ENCODE measurements at regions not wholly inside any gene's neighbourhood (a gene's known extent, or its start where the extent isn't known, plus 50 kb on each side); places are given as distances from the start of the nearest gene placed in this dataset.
"Not testable (repeated sequence)": the region's sequence is repeated elsewhere in the genome, so short reads cannot be mapped to it uniquely, and the experiment has no call there.

DNA sequence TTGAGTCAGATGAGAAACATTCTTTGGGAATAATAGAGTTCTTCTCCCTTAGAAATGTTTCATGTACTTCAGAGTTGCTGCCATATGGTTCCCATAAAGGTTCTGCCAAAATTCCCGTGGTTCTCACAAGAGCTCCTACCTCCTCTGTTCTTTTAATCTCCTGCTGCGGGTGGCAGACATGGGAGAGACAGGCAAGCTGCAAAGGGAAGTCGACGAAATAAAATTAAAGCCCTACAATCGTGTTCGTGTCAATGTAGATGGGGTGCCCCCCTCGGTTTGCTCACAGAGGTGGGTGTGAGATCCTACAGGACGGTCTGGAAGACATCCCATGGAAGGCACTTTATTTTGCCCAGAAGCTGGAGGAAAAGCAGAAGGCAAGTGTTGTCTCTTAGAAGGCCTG lies 276.0 kb downstream of the RWDD3 start:
- in situ Hi-C loops (cut with HindIII; ENCODE audit: low sequenced_read_pairs): no loop called here

DNA sequence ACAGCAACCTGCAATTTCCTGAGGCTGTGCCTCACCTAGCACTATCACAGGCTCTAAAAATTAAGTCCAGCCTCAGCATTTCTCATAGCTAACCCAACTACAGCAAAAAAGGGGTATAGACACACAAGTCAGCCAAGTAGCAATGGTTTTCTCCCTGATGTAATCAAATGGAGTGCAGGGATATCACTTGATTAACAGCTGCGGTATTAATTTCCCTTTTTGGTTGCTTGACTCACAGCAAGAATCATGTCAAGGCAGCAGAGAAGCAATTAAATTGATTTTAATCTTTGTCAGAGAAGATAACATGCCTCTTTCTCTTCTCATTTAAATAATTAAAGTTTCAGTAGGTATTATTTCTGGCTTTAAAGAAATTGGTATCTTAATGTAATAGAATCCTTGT lies 278.9 kb downstream of the RWDD3 start:
- in situ Hi-C loops (cut with HindIII; ENCODE audit: low sequenced_read_pairs): no loop called here

GRCh38 chr1:95517506-95517905 lies 283.5 kb downstream of the RWDD3 start:
- in situ Hi-C loops (cut with HindIII; ENCODE audit: low sequenced_read_pairs): no loop called here

DNA sequence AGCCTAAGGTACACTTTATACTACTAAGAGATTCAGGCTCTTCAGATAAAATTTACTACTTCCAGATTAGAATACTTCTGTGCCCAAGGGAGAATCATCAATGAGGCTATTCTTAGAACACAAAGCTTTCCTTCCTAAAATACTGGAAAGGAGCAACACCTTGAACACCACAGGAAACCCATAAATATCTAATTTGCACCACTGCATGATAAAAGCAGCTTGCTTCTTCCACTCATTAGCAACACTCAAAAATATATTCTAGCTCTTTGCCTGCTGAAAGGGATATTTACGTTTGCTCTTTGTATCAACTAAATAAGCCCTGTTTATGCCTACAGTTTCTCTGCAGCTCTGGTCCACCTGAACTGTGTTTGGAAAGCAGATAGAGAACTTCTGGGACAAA lies 284.3 kb downstream of the RWDD3 start:
- in situ Hi-C loops (cut with HindIII; ENCODE audit: low sequenced_read_pairs): no loop called here

- in situ Hi-C loops (cut with HindIII; ENCODE audit: low sequenced_read_pairs): no loop called here
These were observed 286.4 kb downstream of the RWDD3 start for GRCh38 chr1:95520390-95520789.

- in situ Hi-C loops (cut with HindIII; ENCODE audit: low sequenced_read_pairs): no loop called here
These were observed 298.3 kb downstream of the RWDD3 start for GRCh38 chr1:95532335-95532734.

GRCh38 chr1:95534985-95535384 lies 301.0 kb downstream of the RWDD3 start:
- in situ Hi-C loops (cut with HindIII; ENCODE audit: low sequenced_read_pairs): no loop called here

DNA sequence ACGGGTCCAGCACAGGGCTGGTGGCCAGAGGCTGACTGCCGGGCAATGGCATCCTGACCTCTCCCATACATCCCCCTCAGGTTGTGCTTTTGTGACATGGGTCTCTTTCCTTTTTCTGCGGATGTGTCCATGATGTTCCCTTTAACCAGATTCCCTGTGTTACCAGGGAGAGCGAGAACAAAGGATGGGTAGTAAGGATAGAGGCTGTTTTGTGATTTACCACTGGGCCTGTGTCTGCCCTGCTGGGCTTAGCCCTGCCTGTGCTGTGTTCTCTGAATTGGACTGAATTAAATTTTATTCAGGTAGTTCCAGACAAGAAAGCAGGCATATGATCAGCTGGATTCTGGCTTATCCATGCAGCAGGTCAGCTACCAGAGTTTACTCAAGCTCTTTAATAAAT lies 301.6 kb downstream of the RWDD3 start:
- in situ Hi-C loops (cut with HindIII; ENCODE audit: low sequenced_read_pairs): no loop called here

DNA sequence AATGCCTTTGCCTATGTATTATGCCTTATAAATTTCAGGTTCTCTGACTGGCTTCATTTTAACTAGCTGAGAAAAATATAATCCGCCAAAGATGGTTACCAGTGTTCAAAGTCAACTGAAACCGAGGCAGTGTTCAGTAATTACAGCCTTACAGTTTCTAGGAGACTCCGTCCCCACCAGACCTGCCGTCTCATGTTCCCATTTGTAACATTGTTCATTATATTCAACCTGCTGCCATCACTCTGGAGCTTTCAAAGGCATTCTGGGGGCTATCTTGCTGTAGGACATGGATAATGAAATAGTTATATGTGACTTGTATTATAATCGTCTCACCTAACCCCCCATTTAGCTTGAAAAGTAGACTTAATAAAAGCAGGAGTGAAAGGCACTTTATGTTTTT lies 302.5 kb downstream of the RWDD3 start:
- in situ Hi-C loops (cut with HindIII; ENCODE audit: low sequenced_read_pairs): no loop called here

DNA sequence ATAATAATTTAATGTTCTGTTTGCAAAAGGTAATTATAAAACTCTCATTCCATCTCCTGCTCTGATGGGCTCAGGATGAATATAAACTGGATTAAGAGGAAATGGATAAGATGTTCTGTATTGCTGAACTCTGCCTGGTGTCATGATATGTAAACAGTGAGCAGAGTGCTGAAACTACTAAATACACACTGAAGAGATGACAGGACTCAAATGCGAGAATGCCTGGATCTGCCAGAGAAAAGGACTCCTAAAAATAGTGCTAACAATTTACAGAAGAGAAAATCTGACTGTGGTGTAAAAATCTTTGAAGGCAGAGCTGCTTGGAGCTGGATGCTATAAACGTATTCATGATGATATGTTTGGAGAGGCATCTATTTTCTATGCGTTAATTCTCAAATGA lies 303.2 kb downstream of the RWDD3 start:
- in situ Hi-C loops (cut with HindIII; ENCODE audit: low sequenced_read_pairs): no loop called here

DNA sequence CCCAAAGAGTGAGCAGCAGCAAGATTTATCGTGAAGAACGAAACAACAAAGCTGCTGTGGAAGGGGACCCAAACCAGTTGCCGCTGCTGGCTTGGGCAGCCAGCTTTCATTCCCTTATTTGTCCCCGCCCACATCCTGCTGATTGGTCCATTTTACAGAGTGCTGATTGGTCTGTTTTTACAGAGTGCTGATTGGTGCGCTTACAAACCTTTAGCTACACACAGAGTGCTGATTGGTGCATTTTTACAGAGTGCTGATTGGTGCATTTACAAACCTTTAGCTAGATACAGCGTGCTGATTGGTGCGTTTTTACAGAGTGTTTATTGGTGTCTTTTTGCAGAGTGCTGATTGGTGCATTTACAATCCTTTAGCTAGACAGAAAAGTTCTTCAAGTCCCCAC lies 304.2 kb downstream of the RWDD3 start:
- in situ Hi-C loops (cut with HindIII; ENCODE audit: low sequenced_read_pairs): not testable (repeated sequence)

DNA sequence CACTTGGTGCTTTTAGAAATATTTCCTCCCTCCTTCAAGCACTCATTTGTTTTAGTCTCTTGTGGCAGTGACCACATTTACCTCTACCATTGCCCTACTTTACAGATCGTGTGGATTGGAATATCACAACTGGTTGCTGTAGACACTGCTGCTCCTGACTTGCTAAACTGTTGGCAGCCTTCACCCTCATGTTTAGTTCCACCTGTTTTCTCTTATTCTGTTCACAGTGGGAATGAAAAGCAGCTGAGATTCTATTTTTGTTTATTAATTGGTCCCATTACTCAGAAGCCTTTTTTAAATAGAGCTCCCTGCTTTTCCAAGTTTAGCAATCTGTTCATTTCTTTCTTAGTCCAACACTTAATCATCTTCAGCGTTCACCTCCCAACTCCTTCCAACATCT lies 308.9 kb downstream of the RWDD3 start:
- in situ Hi-C loops (cut with HindIII; ENCODE audit: low sequenced_read_pairs): no loop called here

DNA sequence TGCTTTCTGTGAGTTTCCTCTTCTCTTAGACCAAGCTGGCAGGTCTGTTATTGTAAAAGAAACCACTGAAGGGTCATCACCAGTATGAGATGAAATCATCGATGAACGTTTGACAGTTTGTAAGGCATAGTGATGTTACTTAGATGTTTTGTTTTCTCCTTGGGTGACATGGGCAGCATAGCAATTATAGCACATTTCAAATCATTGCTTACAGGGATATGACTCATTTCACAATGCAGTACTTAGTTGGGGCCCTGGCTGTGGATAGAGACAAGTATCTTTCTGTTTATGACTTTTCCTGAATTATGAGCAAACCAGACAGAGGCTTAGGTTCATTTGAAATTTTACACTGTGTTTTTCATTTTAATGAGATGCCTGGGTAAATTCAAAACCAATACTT lies 313.0 kb downstream of the RWDD3 start:
- in situ Hi-C loops (cut with HindIII; ENCODE audit: low sequenced_read_pairs): no loop called here

GRCh38 chr1:95548211-95548610 lies 314.2 kb downstream of the RWDD3 start:
- in situ Hi-C loops (cut with HindIII; ENCODE audit: low sequenced_read_pairs): no loop called here

- in situ Hi-C loops (cut with HindIII; ENCODE audit: low sequenced_read_pairs): no loop called here
These were observed 317.2 kb downstream of the RWDD3 start for GRCh38 chr1:95551201-95551600.

DNA sequence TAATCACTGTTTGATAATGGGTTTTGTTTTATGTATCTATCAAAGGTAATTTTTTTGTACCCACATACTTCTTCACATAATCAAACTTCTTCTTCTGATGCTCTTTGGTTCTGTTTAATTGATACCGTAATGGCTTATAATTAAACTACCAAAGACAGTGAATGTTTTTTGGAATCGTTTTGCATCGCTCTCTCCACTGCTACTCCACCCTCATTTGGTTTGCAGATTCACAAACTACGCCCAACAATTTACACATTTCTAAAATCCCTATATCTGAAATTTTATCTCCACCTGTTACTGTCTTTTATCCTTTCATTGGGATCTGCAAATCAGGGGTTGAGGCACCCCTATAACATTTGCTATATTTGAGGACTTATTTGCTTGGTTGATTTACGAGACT lies 319.6 kb downstream of the RWDD3 start:
- in situ Hi-C loops (cut with HindIII; ENCODE audit: low sequenced_read_pairs): no loop called here

DNA sequence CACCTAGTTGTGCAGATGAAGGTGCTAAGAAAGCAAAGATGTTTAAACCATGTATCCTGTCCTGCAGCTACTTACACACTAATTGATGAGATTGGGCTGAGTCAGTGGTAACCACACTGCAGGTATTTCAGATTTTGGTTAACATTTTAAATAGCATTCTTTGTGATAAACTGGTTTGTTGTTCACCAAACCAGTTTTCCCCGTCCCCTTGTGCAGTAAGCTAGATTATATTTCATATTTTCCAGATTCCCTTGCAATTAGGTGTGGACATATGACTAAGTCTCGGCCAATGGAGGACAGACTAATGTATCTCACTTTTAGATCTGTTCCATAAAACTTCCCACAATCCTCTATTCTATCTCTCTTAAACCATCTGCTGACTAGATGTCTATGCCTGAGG lies 320.4 kb downstream of the RWDD3 start:
- in situ Hi-C loops (cut with HindIII; ENCODE audit: low sequenced_read_pairs): no loop called here

GRCh38 chr1:95558791-95559190 lies 324.8 kb downstream of the RWDD3 start:
- in situ Hi-C loops (cut with HindIII; ENCODE audit: low sequenced_read_pairs): no loop called here

GRCh38 chr1:95561346-95561745 lies 327.3 kb downstream of the RWDD3 start:
- in situ Hi-C loops (cut with HindIII; ENCODE audit: low sequenced_read_pairs): no loop called here

- in situ Hi-C loops (cut with HindIII; ENCODE audit: low sequenced_read_pairs): no loop called here
These were observed 328.2 kb downstream of the RWDD3 start for GRCh38 chr1:95562230-95562629.

- in situ Hi-C loops (cut with HindIII; ENCODE audit: low sequenced_read_pairs): no loop called here
These were observed 338.0 kb downstream of the RWDD3 start for GRCh38 chr1:95572002-95572401.

DNA sequence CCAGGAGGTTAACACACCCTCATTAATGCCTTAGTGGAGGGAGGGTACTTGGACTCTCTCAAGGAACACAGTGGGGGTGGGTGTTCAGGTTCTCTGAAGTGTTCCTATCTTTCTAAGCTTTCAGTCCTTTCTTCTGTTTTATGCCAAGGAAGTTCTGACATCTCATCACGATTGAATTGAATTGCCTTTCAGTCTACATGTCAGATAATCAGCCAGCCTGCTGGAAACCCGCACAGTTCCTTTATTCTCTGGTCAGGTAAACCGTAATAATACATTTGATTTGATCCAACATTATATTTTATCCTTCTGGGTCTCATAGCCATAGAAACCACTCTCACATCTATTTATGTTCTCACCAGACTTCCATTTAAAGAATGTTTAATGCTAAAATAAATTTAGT lies 339.0 kb downstream of the RWDD3 start:
- in situ Hi-C loops (cut with HindIII; ENCODE audit: low sequenced_read_pairs): no loop called here

GRCh38 chr1:95575291-95575690 lies 341.3 kb downstream of the RWDD3 start:
- in situ Hi-C loops (cut with HindIII; ENCODE audit: low sequenced_read_pairs): no loop called here

DNA sequence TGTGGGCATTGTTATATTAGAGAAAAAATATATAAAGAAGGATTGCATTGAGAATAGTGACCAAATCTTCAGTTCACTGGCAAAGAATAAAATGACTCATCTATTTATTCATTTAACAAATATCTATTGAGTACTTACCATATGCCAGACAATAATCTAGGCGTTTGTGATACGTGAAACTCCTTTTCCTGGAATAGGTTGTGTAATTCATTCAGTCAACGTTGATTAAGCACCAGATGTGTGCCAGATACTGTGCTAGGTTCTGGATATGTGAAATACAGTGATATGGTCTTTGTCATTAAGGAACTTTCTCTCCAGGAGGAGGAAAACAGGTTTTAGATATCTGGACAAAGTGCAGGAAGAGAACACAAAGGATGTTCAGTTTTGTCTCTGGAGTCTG lies 344.5 kb downstream of the RWDD3 start:
- in situ Hi-C loops (cut with HindIII; ENCODE audit: low sequenced_read_pairs): no loop called here
